ENCODE measurements at regions not wholly inside any gene's neighbourhood (a gene's known extent, or its start where the extent isn't known, plus 50 kb on each side); places are given as distances from the start of the nearest gene placed in this dataset.

DNA sequence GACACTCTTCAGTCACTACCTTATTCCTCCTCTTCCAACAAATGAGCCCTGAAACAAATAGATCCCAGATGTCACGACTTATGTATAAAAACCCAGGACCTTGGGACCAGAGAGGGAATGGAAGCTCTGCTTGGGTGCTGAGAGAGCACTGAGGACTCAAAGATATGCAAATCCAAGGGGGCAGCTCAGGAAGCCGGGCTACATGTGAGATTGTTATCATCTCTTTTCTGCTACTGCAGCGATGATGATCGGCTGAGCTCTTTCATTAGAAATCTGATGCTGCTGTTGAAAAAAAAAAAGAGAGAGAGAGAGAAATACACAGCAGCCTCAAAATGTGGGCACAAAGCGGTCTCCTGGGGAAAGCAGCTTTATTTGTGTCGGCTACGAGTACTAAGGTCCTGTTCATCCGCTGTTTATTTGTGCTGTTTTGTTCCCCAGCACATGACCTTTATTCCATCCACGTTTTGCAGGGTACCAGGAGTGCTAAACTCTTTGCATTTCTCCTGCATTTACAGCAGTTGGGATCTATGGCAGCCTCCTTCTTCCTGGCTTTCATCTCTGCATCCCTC, 120.2 kb downstream of the TRIM29 start:
- DNase-seq (ENCODE audit: low spot score), result no peak

DNA sequence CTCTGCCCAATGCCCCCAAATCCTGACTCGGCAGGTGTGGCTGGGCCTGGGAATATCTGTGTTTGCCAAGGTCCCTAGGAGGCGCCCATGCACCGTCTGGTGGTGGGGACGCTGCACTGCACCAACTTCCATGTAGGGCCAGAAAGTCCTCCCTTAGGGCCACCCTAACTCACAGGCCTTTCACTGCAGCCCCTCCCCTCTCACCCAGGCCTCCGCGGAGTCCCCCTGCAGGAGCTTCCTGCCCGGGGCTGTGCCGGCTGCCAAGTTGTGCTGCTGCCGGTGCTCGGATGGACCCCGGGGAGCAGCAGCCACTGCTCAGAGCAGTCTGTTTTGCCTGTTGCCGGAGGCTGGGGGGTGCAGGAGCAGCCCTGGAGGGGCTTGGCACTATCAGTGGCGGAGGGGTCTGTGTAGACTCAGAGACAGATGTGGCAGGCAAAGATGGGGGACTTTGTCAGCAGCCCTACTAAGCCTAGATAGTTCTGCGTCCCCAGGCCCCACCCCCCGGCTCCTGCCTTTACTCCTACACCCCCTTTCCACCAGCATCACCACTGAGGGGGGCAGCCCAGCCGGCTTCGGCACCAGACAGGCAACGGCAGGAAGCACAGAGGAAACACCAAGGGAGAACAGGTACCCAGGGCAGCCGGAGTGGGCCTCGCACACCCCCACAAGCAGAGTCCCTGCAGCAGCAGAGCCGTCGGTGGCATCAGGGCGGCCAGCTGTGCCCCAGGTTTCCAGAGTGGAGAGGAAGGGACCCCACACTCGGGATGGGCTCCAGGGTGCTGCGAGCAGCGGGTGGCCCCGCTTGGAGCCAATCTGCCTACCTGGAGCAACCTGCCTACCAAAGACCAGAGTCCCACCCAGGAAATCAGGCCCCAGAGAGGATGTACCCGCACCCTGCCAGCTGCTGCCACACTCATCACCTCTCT, 124.3 kb downstream of the TRIM29 start:
- DNase-seq (ENCODE audit: low spot score), result peak; percentile 55

DNA sequence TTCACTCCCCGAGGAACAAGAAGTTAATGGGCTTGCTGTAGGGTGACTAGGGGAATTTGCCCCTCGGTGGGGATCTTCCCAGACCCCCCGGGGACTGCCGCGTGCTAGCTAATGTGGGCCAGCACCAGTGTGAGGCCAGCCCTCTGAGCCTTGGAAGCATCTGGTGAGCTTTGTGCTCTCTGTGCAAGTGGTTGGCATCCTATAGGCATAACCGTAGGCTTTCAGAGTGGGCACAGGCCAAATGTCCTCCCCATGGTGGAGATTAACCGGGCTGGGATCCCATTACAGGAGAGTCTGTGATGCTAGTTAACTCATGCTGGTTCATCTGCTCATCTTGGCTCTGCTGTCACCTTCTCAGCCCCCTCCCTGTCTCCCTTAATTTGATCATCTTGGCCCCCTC, 125.7 kb downstream of the TRIM29 start:
- DNase-seq (ENCODE audit: low spot score), result no peak

DNA sequence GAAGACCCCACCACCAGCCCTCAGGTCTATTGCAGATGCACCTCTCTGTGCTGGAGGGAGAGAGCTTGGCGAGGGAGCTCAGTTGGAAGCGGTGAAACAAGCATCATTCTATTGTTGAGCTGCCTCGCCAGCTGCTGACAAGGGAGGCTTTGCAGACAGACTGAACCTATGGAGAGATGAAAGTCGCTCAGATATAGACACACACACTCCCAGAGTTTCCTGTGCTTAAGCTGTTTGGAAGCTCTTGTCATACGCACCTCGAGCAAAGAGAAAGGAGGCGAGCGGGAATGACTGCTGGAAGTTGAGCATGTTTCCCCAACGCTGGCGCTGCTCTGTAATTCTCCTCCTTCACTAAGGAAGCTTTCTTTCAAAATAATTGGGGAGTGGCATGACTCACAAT, 126.1 kb downstream of the TRIM29 start:
- DNase-seq (ENCODE audit: low spot score), result no peak

DNA sequence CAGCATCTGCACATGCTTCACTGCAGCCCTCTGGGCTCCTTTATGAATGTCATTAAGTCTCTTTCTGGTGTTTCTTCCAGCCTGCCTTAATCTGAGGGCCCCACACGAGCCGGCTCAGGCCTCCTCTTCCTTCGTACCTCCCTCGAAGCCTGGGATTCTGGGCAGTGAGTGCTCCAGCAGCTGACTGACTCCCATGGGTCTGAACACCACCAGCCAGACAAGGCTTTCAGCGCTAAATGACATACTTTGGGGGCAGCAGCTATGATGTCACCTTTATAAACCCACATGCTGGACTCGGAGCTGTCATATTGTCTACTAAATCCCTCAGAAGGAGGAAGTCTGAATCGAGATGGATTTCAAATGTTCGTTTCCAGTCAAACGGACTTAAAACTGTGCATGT, 127.1 kb downstream of the TRIM29 start:
- no peak for DNase-seq (ENCODE audit: low spot score)

DNA sequence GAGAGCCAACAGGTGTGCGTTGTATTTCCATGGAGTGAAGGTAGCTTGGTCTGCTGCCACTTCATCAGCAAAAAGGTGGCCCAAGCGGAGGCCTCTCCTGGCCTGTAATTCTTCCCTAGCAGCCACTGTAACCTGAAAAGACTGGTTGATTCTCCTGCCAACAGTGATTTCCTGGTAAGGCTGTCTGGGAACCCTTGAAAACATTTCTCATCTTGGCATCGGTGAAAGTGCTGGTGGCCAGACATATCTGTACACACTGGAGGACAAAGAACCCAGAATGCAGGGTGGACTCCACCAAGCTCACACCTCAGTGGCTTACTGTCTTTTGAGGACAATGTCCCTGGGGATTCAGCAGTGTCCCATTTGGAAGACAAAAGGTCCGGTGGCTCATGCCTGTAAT, 128.0 kb downstream of the TRIM29 start:
- DNase-seq (ENCODE audit: low spot score), result no peak

DNA sequence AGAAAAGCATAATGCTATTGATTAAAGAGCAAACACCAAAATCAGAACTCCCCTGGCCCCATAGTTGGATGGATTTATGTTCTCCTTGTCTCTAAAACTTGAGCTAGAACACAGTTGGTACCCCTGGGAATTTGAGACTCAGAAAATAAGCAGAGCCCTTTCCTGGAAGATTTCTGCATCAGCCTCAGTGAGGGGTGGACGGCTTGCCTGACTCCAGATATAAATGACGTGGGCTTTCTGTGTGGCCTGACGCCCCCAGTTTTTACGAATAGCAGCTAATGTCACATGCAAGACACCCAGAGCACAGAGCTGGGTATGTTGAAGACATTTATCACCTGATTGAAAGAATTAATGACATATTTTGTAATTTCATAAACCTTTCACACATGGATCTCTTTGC, 130.8 kb downstream of the TRIM29 start:
- DNase-seq (ENCODE audit: low spot score), result no peak

DNA sequence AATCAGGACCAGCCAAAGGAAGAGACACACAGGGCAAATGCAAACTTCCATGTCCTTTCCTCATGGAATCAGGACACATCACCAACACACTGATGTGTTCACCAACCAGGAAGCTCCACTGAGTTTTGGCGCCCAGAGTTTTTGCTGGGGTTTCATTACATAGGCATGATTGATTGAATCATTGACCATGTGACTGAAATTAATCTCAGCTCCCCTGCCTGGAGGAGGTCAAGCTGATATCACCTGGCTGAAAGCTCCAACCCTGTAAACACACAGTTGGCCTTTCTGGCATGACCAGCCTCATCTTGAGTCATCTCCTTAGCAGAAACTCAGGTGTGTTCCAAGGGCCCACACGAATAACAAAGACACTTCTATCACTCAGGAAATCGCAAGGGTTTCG, 133.2 kb downstream of the TRIM29 start:
- DNase-seq (ENCODE audit: low spot score), result no peak

DNA sequence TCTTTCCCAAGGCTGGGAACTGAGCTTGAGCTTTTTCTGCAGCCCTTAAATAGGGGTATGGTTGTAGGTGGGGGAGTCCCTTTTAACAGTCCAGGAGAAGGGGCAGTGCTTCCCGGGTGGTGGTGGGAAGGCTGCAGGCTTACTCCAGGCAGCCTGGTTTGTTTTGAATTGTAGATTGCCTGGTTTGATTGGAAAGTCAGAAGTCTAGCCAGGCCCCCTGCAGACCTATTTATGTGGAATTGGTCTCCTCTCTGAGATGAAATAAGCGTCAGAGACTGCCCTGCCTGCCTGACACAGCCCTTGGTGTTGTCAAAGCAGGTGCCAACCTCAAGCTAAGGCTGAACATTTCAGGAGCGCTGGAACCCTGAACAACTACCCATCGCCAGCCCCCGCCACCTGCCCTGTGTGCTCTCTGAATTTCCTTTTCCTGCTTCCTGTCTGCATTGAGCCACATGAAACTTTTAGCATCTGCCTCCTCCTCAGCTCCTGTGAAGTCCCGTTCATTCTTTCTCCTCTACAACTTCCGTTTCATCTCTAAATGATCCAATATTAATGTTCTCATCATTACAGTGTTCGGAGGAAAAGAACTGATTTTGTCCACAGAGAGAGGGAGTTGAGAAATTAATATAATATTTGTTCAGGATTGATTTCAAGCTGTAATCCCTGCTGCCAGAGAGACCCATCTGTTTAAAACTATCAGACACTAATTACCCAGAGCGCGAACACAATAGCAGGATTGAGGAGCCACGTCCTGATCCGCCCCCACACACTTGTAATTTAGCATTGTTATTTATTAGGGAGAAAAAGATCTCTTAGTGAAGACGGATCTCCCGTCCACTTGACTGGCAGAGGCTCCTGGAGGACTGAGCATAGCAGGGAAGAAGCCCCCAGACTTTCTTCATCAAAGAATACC, 136.5 kb downstream of the TRIM29 start:
- DNase-seq (ENCODE audit: low spot score), result no peak

DNA sequence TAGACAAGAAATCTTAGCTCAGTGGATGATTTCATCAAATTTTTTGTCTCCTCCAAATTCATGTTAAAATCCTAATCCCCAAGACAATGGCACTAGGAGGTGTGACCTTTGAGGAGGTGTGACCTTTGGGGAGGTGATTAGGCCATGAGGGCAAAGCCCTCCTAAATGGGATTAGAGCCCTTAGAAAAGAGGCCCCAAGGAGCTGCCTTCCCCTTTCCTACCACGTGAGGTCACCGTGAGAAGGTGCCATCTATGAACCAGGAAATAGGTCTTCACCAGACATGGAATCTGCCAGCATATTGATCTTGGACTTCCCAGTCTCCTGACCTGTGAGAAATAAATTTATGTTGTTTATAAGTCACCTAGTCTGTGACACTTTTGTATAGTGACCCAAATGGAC, 138.7 kb downstream of the TRIM29 start:
- DNase-seq (ENCODE audit: low spot score), result no peak

DNA sequence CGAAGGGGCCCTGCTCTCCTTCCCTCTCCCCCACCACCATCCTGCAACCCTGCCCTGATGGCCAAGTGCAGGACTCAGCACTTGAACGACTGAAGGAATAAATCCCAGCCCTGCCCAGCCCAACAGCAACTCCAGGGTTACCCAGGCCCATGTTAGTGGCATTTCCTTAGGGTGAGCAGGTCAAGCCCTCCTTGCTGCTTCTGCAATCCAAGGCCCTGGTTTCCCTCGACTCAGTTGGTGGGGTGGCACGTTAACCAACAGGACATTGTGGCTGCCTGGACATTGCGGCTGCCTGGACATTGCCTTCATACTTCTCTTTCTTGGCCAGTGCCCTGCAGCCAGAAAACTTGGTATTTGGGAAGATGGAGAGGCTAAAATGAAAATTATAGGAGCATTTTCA, 141.4 kb downstream of the TRIM29 start:
- DNase-seq (ENCODE audit: low spot score), result no peak

DNA sequence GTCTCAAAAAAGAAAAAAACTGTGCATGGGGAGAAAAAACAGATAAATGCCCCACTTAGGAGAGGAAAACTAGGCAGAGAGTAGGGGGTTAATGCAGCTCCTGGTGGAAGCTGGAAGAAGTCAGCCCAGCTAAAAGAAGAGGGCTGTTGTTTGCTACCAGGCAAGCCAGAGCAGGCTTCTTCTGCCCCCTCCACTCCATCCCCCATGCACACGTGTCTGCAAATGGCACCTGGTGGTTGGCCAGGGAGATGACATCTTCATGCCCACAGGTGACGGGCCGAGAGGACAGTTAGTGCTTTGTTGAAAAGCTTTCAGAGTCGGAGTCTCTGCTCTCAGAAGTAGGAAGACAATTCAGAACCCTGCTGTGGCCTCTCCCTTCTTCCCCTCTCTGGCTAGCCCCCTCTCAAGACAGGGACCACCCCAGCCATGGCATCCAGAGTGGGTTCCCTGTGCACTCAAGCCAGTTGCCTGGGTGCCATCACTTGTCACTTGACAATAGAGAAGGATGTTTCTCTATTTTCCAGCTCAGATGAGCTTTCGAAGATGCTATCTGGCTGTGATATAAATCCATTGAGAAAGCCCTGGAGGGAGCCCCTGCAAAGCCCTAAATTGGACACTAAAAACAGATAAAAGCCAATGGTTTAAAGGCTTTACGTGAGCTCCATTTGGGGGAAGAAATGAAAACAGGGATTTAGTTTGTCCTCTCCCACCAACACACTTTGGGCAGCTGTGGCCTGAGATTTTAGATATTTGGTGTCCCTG, 142.0 kb downstream of the TRIM29 start:
- DNase-seq (ENCODE audit: low spot score), result no peak

DNA sequence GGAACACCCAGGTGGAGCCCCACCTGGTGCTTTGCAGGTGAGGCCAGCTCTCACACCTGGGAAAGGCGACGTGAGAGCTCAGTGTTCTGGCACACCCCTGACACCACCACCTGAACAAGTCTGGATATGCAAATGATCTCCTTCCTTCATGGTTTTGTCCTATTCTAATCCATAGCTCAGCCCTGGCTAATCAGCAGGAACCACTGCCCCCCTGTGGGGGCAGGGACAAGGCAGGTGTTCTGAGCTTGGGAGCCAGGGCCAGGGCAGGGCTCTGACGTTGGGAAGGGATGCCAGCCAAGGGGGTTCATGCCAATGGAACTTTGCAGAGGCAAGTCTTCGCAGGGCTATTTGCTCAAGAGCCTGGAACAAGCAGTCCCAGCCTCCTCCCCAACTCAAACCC, 144.2 kb downstream of the TRIM29 start:
- DNase-seq (ENCODE audit: low spot score), result no peak

DNA sequence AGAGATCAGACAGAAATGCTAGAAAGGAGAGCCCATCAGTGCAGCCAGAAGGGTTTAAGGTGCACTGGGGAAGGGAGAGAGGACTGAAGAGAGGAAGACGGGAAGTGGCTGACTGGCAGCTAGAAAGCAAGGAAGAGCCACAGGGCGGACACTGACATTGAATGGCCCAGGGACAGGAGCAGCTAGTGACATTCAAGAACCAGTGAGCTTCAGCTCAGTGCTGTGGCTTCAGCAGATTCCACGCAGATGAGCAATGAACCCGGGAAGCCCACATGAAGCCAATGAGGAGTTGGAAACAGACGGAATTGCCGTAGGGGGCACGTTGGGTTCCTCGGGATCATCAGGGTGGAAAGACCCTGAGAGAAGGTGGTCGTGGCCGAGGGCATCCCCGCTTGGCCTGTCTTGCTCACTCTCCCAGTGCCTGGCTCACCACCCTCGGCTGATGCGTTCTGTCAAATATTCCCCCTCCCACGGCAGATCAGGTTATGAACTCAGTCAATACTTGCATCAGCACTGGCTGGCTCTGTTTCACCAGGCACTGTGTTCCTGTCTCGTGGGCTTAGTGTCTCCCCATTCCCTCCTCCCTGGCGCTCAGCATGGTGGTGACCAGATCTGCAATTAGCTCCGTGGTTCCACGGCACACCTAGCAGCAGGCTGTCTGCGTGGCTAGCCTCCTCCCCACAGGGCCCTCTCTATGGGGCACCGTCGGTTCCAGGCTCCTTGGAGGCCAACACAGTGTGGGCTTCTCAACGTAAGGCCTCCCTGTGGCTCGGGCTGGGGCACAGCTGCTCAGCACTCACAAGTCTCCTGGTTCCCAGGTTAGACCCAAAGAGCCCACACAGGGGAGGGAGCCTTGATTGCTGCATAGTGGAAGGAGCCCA, 145.5 kb downstream of the TRIM29 start:
- DNase-seq (ENCODE audit: low spot score), result no peak

DNA sequence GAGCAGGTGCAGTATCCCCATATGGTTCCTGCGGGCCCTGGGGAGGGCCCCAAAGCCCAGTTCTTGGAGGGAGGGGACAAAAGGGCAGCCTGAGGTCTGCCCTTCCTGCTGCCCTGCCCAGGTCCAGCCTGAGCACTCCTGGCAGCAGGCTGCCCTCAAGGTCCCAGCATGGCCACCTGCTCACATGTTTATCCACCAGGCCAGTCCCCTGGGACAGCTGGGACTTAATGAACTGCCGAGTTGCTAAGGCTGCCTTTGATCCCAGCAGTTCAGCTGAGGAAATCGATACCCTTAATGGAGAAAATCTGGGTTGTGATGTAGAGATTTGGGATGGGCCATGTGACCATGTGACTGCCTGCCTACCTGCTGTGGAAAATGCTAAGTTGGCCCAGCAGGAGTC, 146.2 kb downstream of the TRIM29 start:
- DNase-seq (ENCODE audit: low spot score), result no peak

DNA sequence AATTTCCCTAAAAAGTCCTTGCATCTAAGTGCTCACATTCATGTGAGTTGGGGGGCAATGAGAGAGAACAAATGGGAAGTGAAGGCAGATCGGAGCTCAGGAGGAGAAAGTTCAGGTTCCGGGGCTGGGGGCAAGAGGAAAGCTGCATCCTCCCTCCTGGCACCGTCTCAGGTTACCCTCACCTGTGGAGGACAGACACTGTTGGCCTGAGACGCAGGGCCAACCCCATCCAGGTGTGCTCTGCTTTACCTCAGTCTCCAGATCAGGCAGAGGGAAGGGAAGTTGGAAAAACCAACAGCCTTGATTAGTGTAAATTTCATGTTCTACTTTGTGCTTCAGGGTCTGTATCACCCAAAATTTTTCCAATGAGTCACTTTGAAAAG, 146.9 kb downstream of the TRIM29 start:
- no peak for DNase-seq (ENCODE audit: low spot score)

DNA sequence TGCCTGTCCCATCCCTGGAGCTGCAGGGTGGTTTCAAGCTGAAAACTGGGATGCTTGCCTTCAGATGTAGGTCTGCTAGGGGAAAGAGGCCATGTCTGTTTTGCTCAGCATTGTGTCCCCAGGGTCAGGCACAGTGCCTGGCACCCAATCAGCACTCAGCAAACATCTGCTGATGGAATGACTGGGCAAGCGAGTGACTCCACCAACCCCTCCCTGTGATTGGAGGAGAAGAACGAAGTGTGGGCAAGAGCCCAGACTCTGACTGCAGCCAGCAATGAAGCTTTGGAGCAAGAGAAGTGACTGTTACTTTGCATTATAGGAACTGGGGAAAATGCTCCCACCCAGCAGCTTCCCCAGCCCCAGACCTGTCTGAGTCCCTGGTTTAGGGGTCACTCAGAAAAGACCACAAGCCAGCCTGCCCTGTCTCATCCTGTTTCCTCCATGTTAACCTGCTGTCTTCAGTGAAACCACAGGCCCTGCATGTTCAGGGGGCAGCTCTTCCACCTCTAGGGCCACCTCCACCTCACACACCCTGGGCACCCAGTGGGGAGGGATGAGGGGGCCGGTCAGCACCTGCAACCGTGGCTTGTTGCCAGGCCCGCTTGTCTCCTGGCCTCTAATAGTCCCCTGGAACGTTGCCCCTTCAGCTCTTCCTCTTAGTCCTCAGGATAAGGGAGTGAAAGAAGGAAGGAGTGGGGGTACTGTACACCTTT, 147.4 kb downstream of the TRIM29 start:
- DNase-seq (ENCODE audit: low spot score), result no peak

DNA sequence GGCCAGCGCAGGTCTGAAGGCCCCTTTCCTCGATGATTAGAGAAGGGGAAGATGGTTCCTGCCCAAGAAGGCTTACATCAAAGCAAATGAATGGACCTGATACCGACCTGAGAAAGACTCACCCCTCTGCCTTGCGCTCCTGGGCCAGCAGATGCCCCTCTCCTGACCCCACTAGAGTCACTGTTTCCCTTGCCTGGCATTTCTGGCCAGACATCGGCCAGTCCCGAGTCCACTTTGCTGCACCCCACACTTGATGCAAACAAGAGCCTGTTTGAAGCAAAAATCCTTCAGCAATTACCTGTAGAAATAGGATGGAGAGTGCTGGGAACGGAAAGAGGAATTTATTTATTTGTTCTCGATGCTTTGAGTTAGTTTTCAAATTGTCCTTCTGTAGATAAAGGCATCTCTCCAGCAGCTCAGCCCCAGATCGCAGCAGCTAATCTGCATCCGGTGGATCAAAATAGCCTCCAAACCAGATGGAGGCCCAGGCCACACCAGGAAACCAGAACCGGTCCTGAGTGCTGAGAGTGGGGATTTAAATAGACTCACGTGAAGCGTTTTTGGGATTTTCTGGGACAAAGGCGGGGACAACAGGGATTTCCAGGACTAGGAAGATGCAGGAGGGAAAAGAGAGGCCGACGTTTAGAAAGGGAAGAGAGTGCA, 148.6 kb downstream of the TRIM29 start:
- no peak for DNase-seq (ENCODE audit: low spot score)

DNA sequence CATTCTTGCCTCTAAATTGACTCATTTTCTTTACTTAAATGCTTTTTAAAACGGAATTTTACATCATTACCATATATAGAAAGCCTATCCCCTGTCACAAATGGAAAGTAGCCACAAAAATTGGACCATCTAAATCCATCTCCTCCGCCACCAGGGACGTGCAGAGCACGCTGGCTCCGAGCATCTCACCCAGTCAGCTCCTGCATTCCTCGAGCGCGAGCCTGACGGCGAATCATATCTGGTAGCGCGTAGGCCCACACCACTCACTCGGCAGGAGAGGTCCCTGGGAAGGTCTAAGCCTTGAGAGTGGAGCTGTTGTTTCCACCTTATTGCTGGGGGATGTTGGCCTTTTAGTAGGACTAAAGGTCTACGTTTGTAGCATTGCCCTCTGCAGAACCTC, 152.4 kb downstream of the TRIM29 start:
- no peak for DNase-seq (ENCODE audit: low spot score)

DNA sequence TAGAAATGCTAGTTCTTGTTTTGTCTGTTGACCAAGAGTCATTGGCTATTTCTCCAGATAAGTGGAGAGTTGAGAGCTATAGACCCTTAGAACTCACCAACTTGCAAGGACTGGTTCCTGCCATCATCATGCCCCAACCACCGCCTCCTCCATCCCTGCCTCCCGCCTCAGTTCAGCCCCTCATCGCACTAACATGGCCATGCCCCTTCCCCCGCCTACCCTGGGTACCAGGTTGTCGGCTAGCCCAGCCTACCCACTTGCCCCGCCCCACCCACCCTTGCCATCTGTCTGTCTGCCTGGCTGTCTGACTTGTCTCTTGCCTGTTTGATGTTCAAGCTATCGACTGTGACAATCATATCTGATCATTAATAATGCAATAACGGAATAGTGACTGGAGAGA, 154.1 kb downstream of the TRIM29 start:
- no peak for DNase-seq (ENCODE audit: low spot score)

Data from ureter (tissue), 1 donor.